SH-SY5Y (cell line): ENCODE measurements at regions not wholly inside any gene's neighbourhood (a gene's known extent, or its start where the extent isn't known, plus 50 kb on each side); places are given as distances from the start of the nearest gene placed in this dataset.

Experiments
- GATA2 ChIP-seq: IDR thresholded peaks from 2 replicates; pipeline ENCODE4 v1.6.1; 2011; ENCODE audit warnings: mild to moderate bottlenecking, low read depth, low read length
- GATA3 ChIP-seq: IDR thresholded peaks from 2 replicates; pipeline ENCODE4 v1.6.1; 2011; ENCODE audit warnings: low read depth, mild to moderate bottlenecking, low read length, moderate library complexity

DNA sequence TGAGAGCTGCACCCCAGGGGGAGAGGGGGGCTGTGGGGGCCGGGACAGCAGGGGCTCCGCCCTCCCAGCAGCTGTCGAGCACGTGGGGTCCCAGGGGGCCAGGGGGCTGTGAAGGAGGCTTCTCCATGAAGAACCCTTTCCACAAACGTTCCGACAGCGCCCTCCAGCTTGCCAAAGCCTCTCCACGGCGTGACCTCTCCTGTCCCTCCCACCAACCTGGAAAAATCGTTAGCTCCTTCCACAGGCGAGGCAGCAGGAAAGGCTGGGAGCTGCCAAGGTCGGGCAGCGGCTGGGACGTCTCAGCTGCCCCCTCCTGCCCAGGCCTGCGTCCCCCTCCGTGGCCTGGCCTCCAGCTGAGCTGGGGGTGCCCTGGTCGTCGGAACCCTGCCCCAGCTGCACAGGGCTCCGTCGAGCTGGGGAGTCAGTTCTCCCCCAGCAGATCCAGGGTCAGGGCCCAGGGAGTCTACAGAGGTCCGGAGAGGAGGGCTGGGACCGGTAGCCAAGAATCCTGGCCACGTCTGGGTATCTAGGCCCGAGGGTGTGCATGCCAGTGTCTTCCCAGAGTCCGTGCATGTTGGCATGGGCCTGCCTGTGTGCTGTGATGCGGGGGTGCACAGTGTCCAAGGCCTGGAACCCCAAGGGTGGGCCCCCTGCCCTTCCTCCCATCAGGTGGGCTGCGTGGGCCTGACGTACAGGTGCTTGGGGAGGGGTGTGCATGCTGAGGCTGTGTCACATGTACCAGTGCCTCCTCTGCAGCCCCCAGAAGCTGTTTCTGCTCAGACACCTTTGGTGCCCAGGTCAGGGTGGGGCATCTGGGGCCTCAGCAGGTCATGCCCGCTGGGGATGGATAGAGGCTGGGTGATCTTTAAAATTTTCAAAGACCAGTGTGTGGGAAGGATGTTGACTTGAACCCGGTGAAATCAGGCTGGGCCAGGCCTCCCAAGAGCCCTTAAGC, 66.5 kb downstream of the UNCX start:
- TF ChIP-seq GATA3, result no peak
- no peak for TF ChIP-seq GATA2
